ENCODE measurements at regions not wholly inside any gene's neighbourhood (a gene's known extent, or its start where the extent isn't known, plus 50 kb on each side); places are given as distances from the start of the nearest gene placed in this dataset.

DNA sequence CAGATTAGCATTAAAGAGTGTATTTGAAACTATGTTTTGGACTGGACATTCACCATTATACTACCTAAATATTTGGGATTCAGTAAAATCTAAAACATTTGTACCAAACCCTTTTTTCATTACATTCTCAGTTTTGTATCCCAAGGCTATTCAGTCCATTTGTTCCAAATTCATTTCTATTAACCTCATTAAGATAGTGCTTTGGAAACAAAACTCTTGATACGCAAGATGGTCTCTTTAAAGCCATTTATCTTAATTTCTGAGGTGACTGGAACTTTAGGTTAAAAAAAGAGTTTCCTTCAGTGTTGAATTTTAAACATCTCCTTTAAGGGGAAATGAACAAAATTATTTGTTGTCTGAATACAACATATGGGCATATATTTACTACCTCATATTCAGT is 702.5 kb upstream of the GRAMD2B start:
- no peak for DNase-seq

DNA sequence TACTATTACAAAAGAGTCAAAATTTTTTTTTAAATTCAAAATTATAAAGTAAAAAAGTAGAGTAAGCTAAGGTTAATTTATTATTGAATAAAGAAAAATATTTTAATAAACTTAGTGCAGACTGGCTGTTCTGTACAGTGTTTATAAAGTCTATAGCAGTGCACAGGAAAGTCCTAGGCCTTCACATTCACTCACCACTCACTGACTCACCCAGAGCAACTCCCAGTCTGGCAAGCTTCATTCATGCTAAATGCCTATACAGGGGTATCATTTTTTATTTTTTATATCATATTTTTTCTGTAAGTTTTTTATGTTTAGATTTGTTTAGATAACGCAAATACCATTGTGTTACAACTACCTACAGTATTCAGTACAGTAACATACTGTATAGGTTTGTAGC is 700.7 kb upstream of the GRAMD2B start:
- no peak for DNase-seq

DNA sequence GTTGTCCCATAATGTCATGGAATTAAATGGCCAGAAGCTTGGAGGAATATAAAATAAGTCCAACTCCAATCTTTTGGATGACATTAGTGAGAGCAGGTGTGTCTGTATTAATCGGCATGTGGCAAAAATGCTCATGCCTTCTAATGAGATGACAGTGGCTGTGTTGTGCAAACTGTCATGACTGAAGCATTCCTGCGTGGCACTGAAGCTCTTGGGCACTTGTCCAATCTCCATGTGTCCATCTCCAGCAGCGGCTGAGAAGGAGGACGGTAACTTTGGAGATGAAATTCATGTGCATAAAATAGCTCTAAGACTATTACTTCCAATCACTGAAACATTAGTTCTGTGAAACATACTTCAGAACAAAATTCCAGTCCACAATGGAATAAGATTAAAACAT is 697.5 kb upstream of the GRAMD2B start:
- DNase-seq, result no peak

DNA sequence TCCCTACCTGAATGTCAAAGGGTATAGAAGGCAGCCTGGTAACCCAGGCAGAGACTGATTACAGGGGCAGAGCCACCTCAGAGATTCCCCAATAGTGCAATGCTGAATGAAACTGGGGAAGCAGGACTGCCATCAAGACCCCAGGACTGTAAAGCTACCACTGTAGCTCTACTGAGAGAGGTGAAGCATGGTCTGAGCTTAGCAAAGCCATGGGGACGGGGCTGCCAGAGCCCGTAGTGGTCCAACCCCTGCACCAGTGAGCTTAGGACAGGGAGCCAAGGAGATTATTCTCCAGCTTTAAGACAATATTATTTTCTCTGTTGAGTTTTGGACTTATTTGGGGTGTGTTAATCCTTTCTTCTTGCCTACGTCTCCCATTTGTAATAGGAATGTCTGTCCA is 679.3 kb upstream of the GRAMD2B start:
- no peak for DNase-seq

DNA sequence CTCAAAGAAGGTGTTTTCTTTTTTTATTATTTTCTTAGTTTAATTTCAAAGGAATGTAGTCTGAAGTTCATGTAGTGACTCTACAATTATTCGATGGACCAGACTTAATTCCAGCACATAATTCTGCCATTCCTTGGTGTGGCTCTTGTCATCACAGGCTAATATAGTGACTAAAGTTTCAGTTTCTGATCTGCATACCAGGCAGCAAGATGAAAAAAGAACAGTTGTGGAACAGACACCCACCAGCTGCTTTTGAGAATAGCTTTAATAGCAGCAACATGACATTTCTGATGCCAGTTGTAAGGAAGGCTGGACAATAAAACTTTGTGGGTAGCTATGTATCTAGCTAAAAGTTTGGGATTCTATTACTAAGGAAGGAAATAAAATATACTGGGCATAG is 676.3 kb upstream of the GRAMD2B start:
- DNase-seq, result no peak

DNA sequence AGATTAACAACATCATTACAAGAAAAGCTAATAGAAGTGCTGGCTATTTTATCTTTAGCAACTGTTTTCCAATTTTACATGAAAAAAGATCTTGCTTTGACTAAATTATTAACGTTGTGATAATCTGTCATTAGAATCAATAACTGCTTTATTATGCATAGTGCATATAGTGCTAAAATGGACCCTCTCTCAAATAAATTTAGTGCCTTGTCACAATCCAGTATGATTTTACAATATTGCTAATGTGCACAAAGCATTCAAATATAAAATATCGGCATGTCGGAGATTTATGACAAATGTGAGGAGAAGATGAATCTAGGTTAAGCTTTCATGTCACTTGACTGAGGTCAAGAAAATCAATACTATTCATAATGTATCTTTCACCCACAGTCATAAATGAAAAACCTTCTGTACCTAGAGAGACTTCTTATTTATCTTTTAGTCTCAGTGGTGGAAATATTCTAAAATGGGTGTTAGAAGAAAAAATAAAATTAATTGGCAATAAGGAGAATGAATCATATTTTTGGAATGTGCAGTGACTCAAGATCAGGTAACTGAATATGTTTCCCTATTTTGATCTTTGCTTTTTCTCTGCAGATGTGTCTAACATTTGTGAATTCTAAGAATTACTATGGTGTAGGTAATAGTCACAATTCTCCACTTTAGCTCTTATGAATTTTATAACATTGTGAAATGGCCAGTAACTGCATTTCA is 672.9 kb upstream of the GRAMD2B start:
- no peak for DNase-seq

DNA sequence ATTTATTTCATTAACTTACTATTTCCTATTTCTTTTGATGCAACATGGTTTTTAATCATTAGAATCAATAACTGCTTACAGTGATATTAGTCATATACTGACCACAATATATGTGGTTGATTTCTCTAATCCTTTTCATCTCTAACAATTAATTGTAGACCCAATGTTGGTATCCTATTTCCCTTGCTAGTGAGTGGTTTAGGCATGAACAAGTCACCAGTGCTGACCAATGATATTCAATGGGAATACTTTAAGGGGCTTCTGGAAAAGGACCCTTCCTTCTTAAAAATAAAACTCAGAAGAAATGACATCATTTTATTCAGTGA is 672.4 kb upstream of the GRAMD2B start:
- no peak for DNase-seq

DNA sequence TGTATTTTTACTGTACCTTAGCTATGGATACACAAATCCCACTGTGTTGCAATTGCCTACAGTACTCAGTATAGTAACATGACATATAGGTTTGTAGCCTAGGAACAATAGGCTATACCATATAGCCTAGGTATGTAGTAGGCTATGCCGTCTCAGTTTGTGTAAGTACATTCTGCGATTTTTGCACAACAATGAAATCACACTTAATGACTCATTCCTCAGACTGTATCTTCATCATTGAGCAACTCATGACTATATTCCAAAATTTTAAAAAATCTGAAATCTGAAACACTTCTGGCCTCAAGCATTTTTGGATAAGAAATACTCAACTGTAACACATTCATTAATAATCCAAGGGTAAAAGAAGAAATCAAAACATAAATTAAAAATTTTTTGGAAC is 666.8 kb upstream of the GRAMD2B start:
- DNase-seq, result no peak

DNA sequence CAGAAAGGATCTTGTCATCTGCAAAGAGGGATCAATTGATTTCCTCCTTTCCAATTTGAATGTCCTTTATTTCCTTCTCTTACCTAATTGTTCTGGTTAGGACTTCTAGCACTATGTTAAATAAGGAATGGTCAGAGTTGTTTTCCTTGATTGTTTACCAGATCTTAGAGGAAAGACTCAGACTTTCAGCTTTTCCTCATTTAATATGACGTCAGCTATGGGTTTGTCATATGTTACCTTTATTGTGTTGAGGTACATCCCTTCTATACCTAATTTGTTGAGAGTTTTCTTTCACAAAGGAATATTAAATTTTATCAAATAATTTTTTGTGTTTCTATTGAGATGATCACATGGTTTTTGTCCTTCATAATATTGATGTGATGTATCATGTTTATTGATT is 656.5 kb upstream of the GRAMD2B start:
- no peak for DNase-seq

DNA sequence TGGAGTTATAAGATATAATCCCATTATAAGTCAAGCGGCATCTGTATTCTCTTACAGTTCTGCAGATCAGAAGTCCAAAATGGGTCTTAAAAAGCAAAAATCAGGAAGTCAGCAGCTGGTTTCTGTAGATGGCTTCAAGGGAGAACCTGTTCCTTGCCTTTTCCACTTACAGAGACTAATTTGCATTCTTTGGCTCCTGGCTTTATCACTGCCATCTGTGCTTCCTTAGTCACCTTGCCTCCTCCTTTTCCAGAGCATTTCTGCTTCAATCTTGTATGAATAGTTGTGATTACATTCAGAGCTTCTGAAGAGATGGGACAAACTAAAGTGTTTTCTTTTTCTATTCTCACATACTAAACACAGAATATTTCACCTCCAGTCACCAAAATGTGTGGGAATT is 647.3 kb upstream of the GRAMD2B start:
- no peak for DNase-seq

DNA sequence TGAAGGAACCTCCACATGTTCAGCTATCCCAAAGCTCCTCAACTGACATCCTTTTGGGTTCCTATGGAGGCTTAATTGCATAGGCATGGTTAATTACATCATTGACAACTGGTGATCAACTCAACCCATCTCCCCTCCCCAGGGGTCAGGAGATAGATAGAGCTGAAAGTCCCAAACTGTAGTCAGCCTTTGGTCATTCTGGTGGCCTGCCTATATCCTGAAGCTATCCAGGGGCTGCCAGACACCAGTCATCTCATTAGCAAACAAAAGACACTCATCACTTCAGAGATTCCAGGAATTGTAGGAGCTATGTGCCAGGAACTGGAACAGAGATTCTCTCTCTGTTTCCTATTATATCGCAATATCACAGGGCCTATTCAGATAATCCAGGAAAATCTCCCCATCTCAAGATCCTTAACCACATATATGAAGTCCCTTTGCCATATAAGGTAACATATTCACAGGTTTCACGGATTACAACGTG is 646.5 kb upstream of the GRAMD2B start:
- no peak for DNase-seq

DNA sequence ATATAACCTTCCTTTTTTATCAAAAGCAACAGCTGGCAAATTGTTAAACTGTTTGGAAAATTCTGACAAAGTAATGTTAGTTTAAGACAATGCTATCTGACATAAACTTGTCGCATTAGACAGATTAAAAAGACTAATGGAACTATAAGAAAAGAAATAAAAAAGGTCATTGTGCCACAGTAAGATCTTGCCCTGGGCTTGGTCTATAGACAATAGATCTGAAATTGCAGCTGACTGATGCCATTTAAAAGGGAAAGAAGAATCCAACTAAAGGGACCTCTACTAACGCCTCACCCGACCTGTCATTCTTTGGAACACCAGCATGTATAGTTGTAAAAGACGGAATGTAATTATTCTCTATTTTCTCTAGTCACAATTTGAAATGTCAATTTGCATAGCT is 644.4 kb upstream of the GRAMD2B start:
- DNase-seq, result peak in 1 of 2 experiments; percentile 47

DNA sequence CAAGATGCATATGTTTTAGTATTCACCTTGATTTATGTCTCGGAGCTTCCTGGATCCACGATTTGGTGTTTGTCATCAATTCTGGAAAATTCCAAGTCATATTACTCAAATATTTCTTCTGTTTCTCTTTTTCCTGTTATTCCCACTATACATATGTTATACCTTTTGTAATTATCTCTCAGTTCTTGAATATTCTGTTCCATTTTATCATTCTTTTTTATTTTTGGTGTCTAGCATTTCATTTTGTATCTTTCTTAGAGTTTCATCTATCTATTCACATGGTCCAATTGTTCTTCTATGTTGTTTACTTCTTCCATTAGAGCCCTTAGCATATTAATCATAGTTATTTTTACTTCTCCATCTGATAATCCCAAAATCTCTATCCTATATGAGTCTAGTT is 637.8 kb upstream of the GRAMD2B start:
- DNase-seq, result no peak

DNA sequence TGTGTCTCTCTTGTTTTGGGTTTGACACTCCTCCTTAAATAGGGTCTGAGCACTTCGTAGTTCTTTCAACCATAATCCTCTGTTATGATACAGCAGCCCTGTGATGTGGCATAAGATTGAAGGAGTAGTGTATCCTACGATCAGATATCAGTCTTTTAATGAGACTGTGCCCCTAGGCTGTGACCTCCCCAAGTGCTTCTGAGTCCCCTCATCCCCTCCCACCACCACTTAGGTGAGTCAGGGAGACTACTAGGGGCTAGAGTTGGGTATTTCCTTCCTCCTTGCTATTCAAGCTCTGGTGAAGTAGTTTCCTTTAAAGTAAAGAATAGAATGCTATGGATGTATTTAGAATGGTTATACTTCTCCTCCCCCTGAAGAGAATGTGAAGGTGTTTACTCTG is 637.2 kb upstream of the GRAMD2B start:
- no peak for DNase-seq

DNA sequence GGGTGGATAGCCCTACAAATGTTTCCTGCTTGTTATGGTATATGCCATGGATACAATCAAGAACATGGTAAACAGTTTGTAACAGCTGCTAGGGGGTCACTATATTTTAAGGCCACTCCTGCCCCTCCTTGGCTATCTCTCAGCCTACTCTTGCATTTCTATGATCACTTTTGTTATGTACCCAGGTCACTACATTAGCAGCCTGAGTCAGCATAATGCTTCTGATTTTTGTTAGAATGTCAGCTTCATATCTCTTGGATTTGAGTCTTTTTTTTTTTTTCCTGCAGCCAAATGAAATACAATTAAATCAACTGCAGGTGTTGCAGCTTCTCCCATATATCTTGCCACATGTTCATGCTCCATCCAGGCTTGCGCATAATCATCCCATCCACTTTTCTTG is 629.7 kb upstream of the GRAMD2B start:
- no peak for DNase-seq

DNA sequence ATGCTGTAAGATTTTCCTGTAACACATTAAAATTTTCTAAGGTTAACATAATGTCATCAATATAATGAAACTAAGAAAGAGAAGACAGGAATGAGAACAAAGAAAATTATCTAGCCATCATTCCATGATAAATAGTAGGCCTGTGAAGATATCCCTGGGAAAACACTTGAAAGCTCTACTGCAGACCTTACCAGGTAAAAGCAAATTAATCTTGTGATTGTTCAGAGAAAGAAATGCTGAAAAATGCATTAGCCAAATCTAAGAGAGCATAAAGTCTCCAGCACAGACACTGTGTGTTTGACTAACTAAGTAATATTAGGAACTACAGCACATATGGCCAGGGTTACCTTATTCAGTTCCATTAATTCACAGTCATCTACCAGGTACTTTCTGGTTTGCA is 628.3 kb upstream of the GRAMD2B start:
- DNase-seq, result no peak

DNA sequence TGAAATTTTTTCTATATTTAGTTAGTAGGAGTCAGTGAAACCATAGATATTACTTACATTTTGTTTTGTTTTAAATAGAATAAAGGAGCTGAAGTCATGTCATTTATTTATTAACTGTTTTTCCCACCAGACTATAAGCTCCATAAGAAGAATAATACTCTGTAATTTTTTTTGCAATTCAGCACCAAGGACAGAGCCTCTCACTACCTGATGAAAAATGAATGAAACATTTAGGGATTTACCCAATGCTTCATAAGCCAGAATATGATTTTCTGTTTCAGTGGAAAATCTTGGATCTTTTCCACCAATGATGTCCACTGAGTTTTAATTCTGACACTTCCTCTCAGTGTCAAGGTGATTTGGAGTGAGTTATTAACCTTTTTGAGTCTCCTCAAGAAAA is 624.9 kb upstream of the GRAMD2B start:
- DNase-seq, result no peak

DNA sequence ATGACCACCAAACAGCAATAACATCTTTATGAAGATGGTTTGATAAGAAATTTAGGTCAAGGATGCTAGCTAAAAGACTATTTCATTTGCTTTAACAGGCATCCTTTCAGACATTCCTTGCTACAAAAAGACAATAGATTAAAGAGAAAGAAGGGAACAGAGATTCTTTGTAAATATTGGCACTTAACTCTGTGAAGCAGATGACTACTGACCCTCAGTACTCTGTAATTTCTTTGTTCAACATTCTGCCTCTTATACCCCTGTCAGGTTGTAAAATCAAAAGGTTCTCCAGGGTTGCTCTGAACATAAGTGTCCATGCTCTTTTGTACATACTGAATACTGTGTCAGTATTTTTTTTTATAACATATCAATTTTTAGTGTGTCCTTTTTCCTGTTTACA is 610.6 kb upstream of the GRAMD2B start:
- DNase-seq, result no peak

DNA sequence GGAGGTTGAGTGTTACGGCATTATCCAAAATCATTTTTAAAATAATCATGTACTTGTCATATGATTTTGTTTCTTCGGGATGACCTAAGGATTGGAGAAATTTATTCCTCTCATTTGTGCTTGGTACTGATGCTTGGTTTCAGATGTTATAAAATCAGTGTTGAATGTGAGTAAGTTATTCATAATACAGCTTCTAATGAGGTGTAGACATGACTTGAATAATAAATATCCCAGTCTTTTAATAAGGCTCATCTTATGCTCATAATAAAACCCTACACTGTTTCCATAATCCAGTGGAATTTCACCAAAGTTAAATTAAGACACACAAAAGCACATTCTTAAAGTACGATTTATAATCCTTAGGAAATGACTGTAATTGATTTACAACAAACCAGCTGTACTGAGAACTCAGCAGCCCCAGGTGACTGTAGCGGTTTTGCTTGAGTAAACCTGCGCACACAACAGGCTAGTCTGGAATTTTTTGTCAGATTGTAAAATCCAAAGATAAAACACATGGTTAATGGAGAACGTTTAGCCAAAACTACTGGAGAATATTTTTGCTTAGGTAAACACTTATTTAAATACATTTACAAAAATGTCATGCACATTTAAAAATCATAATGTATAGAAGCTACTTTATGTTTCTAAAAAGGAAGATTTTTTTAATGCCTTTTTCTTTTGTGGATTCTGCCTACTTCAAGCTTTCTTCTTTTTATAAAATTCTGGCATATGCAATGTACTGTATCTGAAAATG is 609.8 kb upstream of the GRAMD2B start:
- DNase-seq, result no peak

DNA sequence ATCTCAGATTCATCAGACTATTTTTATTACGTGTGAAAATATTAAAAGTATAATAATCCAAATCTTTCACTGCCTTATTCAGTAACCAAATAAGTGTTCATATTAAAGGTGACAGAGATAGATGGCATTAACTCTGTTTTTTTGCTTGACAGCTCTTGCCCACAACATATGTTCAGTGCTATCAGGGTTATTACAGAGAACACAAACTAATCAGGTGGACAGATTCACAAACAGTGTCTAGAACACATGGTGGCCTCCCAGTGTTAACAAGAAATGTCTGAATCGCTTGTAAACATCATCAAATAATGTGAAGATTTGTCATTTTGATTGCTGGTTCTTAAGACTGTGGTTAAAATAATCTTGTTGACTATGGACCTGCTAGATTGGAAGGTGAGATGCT is 609.1 kb upstream of the GRAMD2B start:
- DNase-seq, result no peak

DNA sequence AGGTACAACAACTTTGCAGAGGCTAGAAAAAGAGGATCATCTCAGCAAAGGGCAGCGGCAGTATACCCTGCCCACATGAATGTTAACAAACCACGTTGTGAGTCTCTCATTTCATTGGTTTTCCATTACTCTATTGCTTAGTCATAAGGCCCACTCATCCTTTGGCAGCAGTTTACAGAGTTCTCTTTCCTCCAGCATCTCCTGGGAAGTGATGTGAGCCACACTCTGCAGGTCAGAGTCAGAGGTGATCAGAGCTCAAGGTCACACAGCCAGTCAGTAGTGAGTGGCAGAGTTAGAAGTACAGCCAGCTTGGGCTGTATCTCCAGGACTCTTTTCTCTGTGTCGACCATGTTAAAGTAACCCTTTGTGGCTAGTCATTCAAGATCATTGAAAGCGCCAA is 599.6 kb upstream of the GRAMD2B start:
- DNase-seq, result no peak

DNA sequence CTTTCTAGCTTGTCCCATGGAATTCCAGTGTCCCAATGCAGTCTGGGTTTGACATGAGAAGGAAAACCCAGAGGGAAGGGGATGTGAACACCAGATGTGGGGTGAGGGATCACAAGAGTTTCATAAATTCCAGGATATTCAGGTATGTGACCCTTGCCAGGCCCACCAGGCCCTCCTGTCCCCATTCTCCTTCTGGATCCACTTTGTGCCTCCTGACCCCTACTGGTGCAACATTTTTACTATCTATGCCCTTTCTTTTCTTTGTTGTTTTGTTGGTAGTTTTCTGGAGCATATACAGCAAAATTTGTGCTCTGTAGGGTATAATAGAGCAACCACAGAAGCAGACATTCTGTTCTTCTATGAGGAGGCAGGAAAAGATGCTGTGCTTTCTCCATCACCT is 597.0 kb upstream of the GRAMD2B start:
- DNase-seq, result no peak

DNA sequence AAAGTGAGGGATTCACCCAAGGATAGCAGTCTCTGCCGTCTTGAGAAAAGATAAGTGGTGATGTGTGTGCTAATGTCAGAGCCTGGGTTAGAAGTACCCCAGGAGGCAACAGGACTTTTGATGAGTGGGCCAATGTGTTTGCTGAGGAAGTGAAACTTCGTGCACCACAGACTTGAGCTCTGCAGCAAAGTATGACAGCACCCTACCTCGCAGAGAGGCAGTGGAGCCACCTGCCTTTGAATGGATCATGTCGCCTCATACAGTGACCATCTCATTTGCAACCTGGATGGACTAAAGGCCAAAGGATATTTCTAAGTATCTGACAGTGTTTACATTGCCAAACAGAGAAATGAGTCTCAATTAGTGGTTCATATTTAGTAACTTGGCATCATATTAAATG is 593.9 kb upstream of the GRAMD2B start:
- DNase-seq, result no peak

DNA sequence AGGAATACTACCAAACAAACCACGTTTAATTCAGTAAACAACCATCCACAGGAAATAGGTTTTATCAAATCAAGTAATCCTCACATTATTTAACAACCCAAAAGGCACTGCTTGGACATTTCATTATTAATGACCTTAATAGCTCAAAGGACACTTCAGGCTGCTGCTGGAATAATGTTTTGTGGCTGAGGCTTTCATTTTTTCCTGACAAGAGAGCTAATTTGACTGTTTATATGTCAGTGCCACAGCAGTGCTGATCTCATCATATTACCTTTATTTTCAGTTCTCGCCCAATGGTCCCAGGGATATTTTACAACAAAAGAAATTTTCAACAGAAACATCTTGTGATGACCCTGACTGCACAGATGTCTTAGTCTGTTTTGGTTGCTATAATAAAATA is 589.8 kb upstream of the GRAMD2B start:
- no peak for DNase-seq

Data from NCI-H1930 (cell line).